Gastrocnemius medialis (tissue), 4 donors: ENCODE measurements at regions not wholly inside any gene's neighbourhood (a gene's known extent, or its start where the extent isn't known, plus 50 kb on each side); places are given as distances from the start of the nearest gene placed in this dataset.

Experiments
- POLR2A ChIP-seq, 2 donors: fragments of 450-650 bp; IDR thresholded peaks; one replicate each; pipeline ENCODE4 v1.6.1; 2017; ENCODE audit warnings: antibody characterized with exemption in 2 of 2, mild to moderate bottlenecking in 2 of 2, moderate library complexity in 2 of 2
- TF ChIP-seq, protein P1 (sequence below), 5 experiments: fragments of 450-650 bp in 3 of 5; fragments of 200-600 bp in 2 of 5; sonication (generic) in 2 of 5; IDR thresholded peaks in 4 of 5; conservative IDR thresholded peaks in 1 of 5; 1 replicate in 4 of 5; 2 replicates in 1 of 5; pipeline ENCODE4 v1.5.1; 2016 to 2019; ENCODE audit warnings: antibody characterized with exemption in 5 of 5, mild to moderate bottlenecking in 3 of 5, moderate library complexity in 3 of 5

DNA sequence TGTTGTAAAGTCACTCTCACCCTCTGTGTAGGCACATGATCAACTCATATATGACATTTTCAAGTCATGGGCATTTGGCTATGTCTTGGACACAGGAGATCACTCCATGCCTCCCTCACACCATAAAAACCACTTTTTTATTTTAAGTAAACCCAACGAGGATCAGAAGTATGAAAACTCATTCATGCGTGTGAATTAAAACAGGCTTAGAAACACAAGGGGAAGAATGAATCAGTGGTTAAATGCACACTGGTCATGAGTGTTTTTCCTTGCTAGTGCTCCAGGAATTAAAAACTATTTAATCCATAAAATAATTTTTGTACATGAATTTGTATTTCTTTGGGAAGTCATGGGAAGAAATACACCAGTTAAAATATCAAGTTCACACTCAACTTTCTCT, 198.4 kb downstream of the GALC start:
- no peak for TF ChIP-seq POLR2A (IDR thresholded peaks at IDR 0.05)
- TF ChIP-seq, protein P1, sequence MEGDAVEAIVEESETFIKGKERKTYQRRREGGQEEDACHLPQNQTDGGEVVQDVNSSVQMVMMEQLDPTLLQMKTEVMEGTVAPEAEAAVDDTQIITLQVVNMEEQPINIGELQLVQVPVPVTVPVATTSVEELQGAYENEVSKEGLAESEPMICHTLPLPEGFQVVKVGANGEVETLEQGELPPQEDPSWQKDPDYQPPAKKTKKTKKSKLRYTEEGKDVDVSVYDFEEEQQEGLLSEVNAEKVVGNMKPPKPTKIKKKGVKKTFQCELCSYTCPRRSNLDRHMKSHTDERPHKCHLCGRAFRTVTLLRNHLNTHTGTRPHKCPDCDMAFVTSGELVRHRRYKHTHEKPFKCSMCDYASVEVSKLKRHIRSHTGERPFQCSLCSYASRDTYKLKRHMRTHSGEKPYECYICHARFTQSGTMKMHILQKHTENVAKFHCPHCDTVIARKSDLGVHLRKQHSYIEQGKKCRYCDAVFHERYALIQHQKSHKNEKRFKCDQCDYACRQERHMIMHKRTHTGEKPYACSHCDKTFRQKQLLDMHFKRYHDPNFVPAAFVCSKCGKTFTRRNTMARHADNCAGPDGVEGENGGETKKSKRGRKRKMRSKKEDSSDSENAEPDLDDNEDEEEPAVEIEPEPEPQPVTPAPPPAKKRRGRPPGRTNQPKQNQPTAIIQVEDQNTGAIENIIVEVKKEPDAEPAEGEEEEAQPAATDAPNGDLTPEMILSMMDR (IDR thresholded peaks at IDR 0.05 in 4 of 5, conservative IDR thresholded peaks at IDR 0.05 in 1 of 5) = no peak
